DMS53 (cell line): ENCODE measurements at regions not wholly inside any gene's neighbourhood (a gene's known extent, or its start where the extent isn't known, plus 50 kb on each side); places are given as distances from the start of the nearest gene placed in this dataset.

Experiments
- DNase-seq: peaks from one replicate; lab custom pipeline; 2025; lab: John Stamatoyannopoulos, UW

DNA sequence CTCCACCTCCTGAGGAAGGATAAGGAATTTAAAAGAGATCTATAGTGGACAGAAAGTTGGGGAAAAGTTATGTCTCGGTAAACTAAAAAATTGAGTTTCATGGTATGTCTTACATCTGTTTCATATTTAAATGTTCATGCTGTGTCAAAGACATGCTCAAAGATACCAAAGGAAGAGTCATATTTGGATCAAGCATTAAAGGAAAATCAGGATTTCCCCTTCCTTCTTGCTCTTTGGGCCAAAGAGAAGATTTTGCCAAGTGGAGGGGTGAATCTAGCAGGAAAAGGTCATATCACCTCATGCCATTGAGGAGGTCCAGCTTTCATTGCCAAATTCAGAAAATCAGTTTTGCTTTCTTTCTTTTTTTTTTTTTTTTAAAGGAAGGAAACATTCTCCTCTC is 192.4 kb downstream of the OGFRL1 start:
- DNase-seq: no peak

DNA sequence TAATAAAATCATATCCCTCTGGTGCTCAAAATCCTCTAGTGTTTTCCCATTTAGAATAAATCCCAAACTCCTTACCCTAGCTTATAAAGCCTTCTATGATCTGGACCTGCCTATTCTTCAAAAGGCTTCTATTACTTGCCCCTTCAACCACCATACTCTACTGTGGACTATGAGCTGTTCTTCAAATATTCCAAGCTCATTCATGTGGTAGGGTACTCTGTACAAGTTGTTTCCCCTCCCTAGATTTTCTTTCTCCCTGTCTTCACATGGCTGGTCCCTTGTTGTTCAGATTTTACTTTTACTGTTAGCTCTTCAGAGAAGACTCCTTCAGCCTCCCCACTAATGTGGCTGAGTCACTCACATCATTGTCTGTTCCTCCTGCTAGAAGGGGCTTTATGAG is 193.2 kb downstream of the OGFRL1 start:
- DNase-seq: no peak

DNA sequence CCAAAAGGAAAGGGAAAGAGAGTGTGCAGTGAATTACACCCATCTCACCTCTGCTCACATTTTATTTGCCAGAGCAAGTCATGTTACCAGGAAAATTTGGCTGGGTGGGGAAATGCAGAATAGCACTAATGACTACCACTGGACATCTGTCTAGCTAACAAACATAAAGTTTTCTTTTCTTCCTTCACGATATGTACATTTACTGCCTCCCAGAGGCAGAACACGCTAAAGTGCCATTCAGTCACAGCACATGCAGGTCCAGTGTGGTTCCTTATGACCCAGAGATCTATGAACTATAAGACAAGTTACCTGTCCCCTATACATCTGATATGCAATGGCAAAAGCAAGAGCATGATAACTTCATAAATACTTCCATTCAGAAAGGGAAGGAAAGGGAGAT is 194.1 kb downstream of the OGFRL1 start:
- DNase-seq: peak; percentile 30

DNA sequence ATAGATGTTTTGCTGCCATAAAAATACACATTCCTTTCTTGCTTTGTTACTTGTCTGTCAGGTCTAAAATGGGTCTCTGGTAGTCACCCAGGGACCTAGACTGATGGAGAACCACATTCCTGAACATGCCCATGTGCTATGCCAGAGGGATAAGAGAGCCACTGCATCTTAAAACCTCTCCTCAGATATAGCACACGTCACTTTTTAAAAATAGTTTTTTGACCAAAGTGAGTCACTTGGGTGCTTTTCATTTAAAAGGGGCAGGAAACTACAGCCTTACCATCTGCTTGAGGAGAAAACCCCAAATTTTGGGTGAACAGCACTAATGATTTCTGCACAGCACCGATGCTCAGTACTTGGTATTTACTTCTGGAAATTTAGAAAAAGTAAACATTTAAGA is 197.8 kb downstream of the OGFRL1 start:
- no peak for DNase-seq

DNA sequence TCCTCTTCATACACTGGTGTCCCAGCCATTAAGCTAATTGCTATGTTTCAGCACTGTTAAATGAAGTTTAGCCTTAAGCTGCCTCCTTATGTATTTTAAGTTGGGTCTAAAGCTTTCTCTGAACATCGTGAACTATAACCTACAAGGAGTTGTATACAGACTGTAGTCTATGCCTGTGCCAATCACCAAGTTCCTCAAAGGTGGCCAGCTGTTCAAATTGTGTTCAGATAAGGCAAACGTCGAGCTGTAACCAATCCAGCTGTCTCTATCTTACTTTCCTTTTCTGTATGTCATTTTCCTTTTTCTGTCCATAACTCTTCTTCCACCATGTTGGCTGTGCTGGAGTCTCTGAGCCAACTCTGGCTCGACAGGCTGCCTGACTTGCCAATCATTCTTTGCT is 199.6 kb downstream of the OGFRL1 start:
- DNase-seq: peak; percentile 24

DNA sequence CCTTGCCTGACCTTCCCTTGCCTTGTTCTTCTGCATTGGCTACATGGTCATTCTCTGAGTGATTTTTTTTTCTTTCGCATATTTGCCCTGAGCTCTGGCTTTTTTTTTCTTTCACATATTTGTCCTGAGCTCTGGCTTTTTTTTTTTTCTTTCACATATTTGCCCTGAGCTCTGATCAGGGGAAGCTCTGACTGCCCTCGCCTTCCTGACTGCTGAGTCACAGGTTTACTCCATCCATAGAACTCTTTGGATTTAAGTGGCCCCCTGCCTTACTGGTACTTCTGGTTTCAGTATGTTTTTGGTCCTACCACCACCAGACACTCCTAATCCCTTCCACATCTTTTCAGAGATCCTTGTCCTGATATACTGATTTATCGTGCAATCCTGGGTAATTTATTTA is 201.1 kb downstream of the OGFRL1 start:
- peak; percentile 92 for DNase-seq

DNA sequence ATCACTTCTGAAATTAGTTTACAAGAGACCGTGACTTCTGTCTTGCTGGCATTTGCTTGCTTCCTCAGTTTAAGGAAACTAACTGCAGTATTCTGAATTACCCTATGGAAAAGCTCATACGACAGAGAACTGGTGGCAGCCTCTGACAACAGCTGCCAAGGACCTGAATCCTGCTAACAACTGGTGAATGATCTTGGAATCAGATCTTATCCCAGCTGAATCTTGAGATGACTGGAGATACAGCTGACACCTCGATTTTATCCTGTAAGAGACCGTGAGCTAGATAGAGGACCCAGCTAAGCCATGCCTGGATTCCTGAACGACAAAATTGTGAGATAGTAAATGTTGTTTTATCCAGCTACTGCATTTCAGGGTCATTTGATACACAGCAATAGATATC is 202.3 kb downstream of the OGFRL1 start:
- peak; percentile 32 for DNase-seq

DNA sequence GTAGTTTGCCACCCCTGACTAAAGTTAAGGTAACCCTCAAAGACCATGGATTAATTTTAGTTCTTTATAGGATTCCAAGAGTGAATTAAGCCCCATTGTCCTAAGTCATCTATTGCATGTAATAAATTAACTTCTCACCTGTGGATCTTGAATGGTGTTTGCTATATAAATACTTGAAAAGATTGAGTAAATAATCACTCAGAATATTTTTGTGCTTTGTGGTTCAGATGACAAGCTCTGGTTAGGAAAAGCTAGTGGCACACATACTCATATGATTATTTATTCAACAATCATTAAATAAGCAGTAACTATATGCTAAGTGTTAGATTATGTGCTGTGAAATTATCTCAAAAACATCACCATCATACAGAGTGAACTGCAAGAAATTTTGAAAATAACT is 203.2 kb downstream of the OGFRL1 start:
- DNase-seq: peak; percentile 86

DNA sequence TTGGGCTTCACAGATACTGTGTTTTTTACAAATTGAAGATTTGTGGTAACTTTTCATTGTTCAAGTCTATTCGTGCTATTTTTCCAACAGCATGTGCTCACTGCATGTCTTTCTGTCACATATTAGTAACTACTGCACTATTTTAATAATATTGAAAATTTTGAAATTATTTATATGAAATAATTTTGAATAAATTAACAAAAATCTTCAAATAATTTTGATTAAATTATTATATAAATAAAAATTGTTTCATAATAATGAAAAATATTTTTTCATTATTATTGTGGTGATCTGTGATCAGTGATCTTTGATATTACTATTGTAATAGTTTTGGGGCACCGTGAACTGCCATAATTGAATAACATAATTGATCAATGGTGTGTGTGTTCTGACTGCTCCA is 204.1 kb downstream of the OGFRL1 start:
- DNase-seq: no peak

DNA sequence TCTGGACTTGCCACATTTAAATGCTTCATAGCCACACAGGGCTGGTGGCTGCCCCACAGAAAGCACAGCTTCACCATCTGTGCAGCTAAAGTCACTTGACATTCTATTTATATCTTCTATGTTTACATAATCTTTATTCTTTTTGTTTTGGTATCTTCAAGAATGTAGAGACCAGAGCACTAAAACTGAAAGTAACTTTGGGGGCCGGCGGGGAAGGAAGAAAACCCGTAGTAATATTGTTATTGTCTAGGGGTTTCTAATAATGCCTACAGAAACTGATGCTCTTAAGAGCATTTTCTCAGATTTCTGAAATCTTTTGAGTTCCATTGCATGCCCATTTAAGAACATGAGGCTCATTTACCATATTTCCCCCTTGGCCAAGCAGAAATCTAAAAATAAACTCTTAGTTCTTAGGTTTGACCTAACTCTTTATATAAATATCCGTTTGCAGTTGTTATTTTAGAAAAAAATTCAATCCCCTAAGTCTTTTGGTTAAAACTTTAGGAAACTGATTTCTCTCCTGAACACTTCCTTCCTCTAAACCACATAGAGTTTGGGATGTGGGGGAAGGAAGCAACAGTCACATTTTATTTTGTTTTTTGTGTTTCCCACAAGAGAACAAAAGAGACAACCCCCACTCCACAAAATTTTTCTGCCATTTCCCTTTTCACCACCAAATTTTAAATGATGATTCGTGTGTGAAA is 207.6 kb downstream of the OGFRL1 start:
- peak; percentile 42 for DNase-seq

DNA sequence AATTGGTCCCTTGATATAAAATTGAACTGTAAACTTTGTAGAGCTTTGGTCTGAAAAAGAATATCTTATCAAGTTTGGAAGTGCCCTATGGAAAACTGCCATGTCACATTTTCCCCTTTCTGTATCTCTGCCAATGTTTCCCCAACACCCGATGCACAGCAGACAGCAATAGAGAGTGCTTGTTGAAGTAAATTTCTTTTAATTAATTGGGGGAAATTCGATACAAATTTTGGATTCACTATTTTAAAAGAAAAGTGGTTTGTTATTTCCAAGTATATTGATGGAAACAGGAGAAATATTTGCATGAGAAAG is 208.1 kb downstream of the OGFRL1 start:
- DNase-seq: no peak

DNA sequence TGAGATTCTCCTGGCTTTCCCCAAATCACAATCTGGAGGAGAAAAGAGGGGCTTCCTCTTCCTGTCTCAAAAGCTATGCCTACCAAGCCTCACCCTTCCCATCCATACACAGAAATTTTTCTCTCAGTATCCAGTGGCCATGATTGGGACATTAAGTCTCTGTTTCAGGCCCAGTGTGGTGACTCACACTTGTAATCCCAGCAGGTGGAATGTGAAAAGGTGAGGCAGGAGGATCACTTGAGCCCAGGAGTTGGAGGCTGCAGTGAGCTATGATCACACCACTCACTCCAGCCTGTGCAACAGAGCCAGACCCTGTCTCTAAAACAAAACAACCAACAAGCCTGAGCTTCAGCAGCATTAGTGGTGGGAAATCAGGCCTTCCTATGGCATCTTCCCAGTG is 210.0 kb downstream of the OGFRL1 start:
- DNase-seq: peak; percentile 82

DNA sequence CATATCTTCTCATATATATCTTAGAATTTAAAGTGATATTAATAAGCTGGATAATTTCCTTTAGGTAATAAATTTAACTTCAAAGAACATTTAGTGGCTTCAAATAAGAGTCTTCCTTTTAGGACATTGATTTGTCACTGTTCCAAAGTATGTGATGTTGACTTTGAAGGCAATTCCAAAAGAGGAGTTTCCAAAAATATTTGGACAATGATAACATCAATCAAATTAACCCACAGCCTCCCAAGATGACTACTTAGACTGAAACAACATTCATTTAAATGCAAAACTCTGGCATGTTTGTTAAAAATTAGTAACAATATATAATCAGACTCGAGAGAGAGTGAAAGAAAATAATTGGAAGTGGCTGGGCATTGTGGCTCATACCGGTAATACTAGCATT is 211.1 kb downstream of the OGFRL1 start:
- no peak for DNase-seq

DNA sequence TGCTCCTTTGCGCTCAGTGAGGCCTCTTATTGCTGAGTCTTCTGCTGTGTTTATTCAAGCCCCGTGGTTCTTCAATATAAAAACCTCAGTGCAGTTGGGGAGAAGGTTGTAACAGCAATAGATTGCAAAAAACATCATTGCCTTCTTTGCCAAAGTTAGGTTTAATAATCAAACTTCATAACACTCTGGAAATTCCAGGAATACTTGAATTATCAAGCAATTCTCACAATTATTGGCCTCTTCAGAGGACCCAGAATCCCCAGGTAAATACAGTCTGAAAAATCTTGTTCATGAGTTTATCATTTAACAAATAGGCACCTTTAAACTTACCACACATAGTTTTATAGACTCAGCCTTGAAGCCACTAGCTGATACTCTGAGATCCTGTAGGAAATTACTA is 213.6 kb downstream of the OGFRL1 start:
- DNase-seq: no peak

DNA sequence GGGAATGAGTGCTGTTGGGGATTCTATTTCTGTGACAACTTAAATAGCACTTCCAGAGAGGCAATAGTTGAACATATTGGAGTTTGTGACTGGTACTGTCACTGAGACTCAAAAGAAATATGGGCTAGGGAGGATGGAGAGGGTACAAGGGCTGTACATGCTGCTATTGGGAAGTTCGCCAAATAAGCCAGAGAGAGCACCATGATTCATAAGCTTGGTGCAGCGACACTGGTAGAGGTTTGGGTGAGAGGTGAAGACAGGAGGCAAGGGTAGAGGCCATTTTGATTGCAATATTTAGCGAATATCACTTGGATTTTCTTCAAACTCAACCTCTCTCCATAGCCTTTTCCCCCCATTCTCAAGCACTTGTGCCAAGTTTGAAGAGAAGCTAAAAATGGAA is 214.3 kb downstream of the OGFRL1 start:
- no peak for DNase-seq

DNA sequence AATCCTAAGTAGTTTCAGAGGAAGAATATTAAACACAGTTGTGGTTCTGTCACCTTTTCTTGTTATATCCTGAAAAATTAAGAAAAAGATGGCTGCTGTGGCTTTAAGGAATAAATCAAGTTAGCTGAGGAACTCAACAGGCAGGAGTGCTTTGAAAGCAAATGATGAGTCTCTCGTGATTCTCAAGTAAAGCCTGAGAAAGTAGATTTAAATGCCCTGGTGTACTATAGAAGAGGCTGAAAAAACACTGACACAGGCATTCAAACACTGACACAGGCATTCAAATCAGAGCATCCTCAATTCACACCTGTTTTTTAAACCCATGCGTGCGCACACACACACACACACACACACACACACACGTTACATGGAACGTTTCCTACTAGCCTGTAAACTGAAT is 218.6 kb downstream of the OGFRL1 start:
- DNase-seq: no peak

DNA sequence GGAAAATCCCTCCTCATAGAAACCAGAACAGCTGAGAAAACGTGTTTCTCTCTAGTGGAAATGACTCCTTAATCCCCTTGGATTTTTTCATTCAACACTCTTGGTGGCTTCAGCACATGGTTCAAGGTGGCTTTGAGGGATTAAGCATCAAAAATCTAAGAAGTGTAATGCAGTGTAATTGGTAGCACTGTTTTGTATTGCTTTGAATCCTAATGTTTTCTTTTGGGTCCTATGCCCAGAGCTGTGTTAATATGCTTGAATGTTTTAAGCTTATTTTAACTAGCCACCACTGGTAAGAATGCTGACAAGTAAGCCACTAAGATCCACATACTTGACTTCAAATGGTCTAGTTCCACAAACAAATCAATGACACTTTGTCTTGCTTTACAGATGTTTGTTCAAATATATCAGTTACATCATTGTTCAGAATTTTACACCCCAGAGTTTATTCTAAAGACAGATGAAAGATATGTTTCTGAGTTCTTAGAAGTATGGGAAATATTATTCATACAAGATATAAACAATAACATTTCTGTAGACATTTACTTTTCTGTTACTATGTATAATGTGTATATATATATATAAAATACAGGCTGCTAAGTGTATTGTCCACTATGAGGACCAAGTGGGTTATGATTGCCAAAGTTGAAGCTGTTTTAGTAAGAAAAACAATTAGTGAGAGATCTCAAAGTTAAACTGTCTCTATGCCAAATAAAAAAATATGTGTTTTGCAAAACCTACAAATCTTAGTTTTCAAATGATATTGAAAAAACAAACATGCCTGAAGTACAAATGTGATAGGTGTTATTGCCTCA is 220.8 kb downstream of the OGFRL1 start:
- peak; percentile 85 for DNase-seq

DNA sequence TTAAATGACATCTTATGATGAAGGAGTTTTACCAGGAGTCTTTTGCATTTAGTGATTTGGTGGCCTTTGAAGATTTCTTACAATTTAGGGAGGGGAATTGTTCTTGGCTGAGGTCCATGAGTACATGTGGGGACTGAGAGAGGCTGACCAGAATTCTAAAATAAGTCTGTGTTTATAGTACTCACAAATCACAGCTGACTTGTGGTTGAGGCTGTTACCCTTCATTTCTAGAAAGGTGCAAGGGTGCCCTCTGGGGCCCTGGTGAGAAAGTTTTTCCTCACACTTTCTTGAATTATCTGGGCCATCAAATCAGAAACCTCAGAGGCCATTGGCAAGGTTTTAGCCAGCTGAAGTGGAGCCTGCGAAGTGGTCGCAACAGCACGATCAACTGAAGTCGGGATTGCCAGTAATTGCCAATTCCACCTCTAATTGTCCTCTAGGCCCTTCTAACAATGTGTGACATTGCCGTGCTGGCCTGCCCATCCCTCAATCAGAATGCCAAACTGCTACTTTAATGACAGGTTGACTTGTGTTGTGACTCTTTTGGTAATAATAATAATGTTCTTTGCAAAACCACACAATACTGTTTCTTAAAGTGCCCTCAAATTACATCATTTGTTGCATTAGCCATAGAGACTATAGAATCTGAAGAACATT is 221.6 kb downstream of the OGFRL1 start:
- peak; percentile 91 for DNase-seq

DNA sequence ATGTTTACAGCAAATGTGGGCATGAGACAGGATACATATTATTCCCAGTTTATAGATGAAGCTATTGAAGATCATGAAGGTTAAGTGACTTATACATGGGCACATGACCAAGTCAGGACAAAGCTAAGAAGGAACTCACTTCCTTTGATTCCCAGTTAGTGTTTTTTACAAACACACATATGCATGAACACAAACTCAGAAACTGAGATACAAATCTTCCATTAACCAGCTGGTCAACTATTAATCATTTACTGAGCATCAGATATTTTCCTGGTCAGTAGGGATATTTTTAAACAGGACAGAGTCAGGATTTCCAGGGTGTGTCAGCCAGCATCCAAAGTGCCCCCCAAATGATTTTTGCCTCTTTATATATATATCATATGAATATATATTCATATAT is 222.2 kb downstream of the OGFRL1 start:
- no peak for DNase-seq

DNA sequence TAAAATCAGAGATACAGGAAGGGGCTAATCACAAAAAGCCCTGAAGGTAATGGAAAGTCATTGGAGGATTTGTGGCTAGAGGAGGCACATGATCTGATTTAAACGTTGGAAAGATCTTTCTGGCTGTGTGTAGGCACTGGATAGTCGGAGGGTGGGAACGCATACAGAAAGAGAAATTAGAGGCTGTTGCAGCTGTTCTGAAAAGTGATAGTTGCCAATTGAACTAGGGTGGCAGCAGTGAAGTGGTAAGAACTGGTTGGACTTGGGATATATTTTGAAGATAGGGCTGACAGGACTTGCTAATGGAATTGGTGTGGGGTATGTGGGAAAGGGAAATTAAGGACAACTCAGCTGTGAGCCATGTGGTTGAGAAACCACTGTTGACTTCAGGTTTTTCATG is 223.6 kb downstream of the OGFRL1 start:
- no peak for DNase-seq

DNA sequence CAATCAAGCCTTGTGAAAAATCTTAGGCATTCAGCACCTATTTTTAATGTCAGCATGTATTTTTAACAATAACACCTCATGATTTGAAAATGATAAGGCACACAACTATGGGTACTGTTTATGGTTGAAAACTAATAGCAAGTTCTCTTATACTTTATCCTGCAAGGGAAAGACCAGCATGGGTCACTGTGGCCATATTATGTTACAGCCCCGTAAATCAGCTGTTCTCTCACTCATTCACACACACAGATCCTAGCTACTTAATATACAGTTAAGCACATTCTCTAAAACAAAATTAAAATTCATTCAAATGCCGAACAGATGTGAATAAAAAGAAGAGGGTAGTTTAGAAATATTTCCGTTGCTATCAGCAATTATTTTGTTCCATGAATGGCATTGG is 224.4 kb downstream of the OGFRL1 start:
- DNase-seq: no peak

DNA sequence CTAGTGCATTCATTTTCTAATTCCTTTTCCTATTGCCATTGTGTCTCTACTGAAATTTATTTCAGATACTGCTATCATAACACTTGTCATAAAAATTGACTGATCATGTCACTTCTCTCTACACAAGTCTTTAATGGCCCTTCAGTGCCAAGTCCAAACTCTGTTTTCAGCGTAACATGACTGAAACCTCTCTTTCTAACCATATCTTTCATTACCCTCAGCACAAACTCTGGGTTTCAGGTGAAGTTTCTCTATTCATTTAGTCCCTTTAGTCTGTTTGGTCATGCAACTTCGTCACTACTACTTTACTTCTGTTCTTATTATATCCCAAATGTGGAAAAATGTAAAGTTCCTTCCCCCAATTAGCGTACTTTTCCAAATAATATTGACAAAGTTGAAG is 234.9 kb downstream of the OGFRL1 start:
- DNase-seq: no peak

DNA sequence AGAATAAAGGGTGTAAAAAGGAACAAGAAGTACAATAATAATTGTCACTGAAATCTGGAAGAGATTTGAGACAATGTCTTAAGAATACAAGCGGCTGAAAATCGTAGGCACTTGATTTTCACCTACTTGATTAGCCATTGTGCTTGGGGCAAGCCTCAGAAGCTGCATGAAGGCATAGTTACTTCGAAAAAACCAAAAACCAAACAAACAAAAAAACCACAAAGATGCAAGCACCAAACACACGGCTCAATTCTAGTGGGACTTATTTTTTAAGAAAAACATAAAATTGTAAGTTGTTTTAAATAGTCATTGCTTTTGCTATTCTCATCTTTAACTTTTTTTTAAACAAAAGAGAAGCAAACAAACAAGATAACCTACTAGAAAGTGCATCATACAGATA is 235.6 kb downstream of the OGFRL1 start:
- no peak for DNase-seq
